NB4 (cell line): ENCODE measurements at regions not wholly inside any gene's neighbourhood (a gene's known extent, or its start where the extent isn't known, plus 50 kb on each side); places are given as distances from the start of the nearest gene placed in this dataset.

Experiments used
- DNase-seq: peaks from one replicate; pipeline ENCODE4 v3.0.0; 2010; ENCODE audit warnings: low read depth
- H3K4me3 ChIP-seq: one replicate; pipeline ENCODE4 v1.5.1; 2011; ENCODE audit warnings: mild to moderate bottlenecking, low read depth, low read length, moderate library complexity
- CTCF ChIP-seq: IDR thresholded peaks from one replicate; pipeline ENCODE4 v1.5.1; 2012; ENCODE audit warnings: low read depth, low read length
- MYC ChIP-seq: IDR thresholded peaks from 2 replicates; pipeline ENCODE4 v1.6.1; 2011; ENCODE audit warnings: low read depth, low read length
- POLR2A ChIP-seq: IDR thresholded peaks from 2 replicates; pipeline ENCODE4 v1.6.1; 2011; ENCODE audit warnings: mild to moderate bottlenecking; ENCODE audit not compliant: insufficient read length; ENCODE audit errors: extremely low read depth
- TF ChIP-seq, protein P1 (sequence below): IDR thresholded peaks from 2 replicates; pipeline ENCODE4 v1.6.1; 2011; ENCODE audit warnings: low read depth, low read length

DNA sequence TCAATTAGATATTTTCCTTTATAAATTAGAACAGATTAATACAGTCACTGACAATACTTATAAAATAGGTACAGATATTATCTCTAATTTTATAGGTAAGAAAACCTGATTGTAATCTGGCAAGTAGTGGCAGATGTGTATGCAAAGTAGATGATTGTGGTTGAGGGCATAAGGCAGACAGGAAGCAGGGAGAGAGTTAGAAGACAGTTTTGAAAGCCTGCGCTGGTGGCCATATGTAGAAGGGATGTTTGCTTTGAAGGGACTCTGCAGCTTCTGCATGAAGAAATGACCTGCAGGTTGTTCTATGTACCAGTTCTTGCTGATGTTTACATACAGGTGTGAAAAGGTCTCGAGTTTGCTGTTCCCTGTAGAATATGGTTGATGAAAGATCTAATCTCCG, 416.3 kb upstream of the SLIT2 start:
- no peak overlapping the region for H3K4me3 ChIP-seq

DNA sequence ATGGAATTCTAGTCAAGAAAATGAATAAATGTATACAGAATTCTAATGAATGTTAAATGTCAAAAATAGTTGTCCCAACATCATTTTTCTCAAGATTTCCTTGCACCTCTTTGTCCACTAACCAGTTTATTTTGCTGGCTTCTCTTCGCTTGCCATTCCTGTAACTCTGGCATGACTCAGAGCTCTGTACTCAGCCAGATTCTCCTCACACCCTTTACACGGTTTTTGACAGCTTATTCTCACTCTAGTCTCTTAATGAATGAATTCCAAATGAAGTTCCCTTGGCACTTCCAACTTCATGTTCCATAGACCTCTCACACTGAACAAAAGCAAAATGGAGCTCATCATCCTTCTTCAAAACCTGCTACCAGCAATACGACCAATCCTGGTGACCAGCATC, 419.3 kb upstream of the SLIT2 start:
- TF ChIP-seq MYC (no peak), CTCF (no peak)
- DNase-seq, result no peak
- no peak overlapping the region for H3K4me3 ChIP-seq

More for the DNA sequence above, 416.3 kb upstream of the SLIT2 start:
- TF ChIP-seq CTCF (no peak), MYC (no peak), POLR2A (no peak)
- TF ChIP-seq, protein P1, sequence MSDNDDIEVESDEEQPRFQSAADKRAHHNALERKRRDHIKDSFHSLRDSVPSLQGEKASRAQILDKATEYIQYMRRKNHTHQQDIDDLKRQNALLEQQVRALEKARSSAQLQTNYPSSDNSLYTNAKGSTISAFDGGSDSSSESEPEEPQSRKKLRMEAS, result no peak
- no peak for DNase-seq

DNA sequence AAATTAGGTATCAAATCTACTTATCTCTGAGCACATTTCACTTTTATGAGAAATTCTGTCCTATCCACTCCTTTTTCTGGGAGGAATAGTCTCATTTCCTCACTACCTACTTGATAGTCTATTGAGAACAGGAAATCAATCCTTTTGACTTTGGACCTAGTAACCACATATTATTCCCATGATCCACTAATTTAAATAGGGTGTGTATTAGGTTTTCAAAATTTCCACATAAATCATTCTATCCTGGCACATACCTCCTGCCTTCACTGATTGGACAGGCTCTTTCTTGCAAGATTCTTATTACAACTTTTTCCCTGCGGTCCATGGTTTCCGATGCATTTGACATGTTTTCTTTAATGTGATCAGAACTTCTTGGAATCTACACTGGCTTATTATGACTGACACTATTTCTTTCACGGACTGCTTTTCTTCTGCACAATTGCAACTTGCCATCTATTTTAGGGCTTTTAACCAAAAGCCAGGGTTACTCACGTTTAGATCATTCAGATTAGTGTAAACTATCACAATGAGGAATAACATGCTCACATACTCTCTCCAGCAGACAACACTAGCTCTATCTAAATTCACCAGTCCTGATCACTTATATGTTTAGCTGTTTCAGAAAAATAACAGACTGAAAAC, 419.9 kb upstream of the SLIT2 start:
- H3K4me3 ChIP-seq, result no peak overlapping the region
- no peak for DNase-seq
- TF ChIP-seq CTCF (no peak), MYC (no peak), POLR2A (no peak)
- TF ChIP-seq, protein P1, result no peak

DNA sequence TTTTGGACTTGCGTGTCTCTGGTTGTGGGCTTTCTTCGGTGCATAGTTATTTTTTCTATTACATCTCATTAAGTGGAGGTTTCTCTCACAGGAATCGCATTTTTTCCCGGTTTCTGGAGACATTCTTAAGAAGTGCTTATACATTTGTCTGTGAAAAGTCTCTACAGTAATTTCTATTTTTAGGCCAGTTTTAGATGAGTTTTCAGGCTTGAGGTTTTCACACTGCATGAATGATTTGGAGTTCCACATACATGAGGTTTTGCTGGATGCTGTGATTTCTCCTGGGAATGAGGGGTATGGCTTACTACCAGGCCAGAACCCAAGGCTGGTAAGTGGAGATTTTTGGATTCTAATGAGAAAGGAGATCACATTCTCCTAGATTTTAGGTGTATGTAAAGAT, 422.6 kb upstream of the SLIT2 start:
- DNase-seq, result no peak
- TF ChIP-seq POLR2A, result no peak
- TF ChIP-seq CTCF, result no peak
- TF ChIP-seq MYC, result no peak
- TF ChIP-seq, protein P1, result no peak
- H3K4me3 ChIP-seq, result no peak overlapping the region

GRCh38 chr4:19823781-19824180, 427.9 kb upstream of the SLIT2 start:
- H3K4me3 ChIP-seq, result no peak overlapping the region
- DNase-seq, result no peak
- TF ChIP-seq, protein P1, result no peak
- TF ChIP-seq POLR2A, result no peak
- TF ChIP-seq MYC, result no peak
- no peak for TF ChIP-seq CTCF

- no peak for DNase-seq
- TF ChIP-seq POLR2A (no peak), CTCF (no peak), MYC (no peak)
- TF ChIP-seq, protein P1, result no peak
- no peak overlapping the region for H3K4me3 ChIP-seq
Observed at GRCh38 chr4:19819737-19820136, 432.0 kb upstream of the SLIT2 start.
